Loucy (cell line): ENCODE measurements at regions not wholly inside any gene's neighbourhood (a gene's known extent, or its start where the extent isn't known, plus 50 kb on each side); places are given as distances from the start of the nearest gene placed in this dataset.

Source experiments
- H2AFZ ChIP-seq: fragments of 200-600 bp; sonication (generic); 2 replicates; pipeline ENCODE4 v1.6.0; 2016; ENCODE audit warnings: antibody characterized with exemption, mild to moderate bottlenecking, low read length, moderate library complexity
- H3F3A ChIP-seq: fragments of 200-600 bp; 2 replicates; pipeline ENCODE4 v1.6.0; 2016; ENCODE audit warnings: antibody characterized with exemption, low read depth, mild to moderate bottlenecking
- H3K27me3 ChIP-seq: fragments of 200-600 bp; sonication (generic); 2 replicates; pipeline ENCODE4 v1.6.1; 2014; ENCODE audit warnings: low read length, mild to moderate bottlenecking; ENCODE audit not compliant: insufficient read depth, poor library complexity, severe bottlenecking
- H3K36me3 ChIP-seq: fragments of 200-600 bp; sonication (generic); 2 replicates; pipeline ENCODE4 v1.6.1; 2016; ENCODE audit warnings: low read length; ENCODE audit not compliant: insufficient read depth
- H3K4me1 ChIP-seq: fragments of 200-600 bp; sonication (generic); 2 replicates; pipeline ENCODE4 v1.5.1; 2014; ENCODE audit warnings: low read length, mild to moderate bottlenecking; ENCODE audit not compliant: insufficient read depth, poor library complexity, severe bottlenecking
- H3K4me2 ChIP-seq: fragments of 200-600 bp; sonication (generic); 2 replicates; pipeline ENCODE4 v1.6.0; 2014; ENCODE audit warnings: antibody characterized with exemption, low read length, low read depth, mild to moderate bottlenecking; ENCODE audit not compliant: poor library complexity, severe bottlenecking
- H3K4me3 ChIP-seq: fragments of 200-600 bp; sonication (generic); 2 replicates; pipeline ENCODE4 v1.5.1; 2014; ENCODE audit warnings: low read length, mild to moderate bottlenecking, mixed read lengths; ENCODE audit not compliant: poor library complexity, severe bottlenecking
- H3K79me2 ChIP-seq: fragments of 200-600 bp; sonication (generic); 2 replicates; pipeline ENCODE4 v1.6.1; 2014; ENCODE audit warnings: low read length; ENCODE audit not compliant: insufficient read depth
- H3K9ac ChIP-seq: fragments of 200-600 bp; sonication (generic); 2 replicates; pipeline ENCODE4 v1.6.0; 2014; ENCODE audit warnings: mild to moderate bottlenecking, low read depth, low read length, moderate library complexity; ENCODE audit not compliant: poor library complexity, severe bottlenecking
- H3K9me2 ChIP-seq: fragments of 200-600 bp; sonication (generic); replicated peaks from 2 replicates; pipeline ENCODE4 v1.6.1; 2016; ENCODE audit warnings: low read depth, low read length, mixed read lengths
- H3K9me3 ChIP-seq: fragments of 200-600 bp; sonication (generic); 2 replicates; pipeline ENCODE4 v1.6.1; 2014; ENCODE audit warnings: mild to moderate bottlenecking, antibody characterized with exemption, low read length, low read depth; ENCODE audit not compliant: insufficient read depth
- H4K20me1 ChIP-seq: fragments of 200-600 bp; sonication (generic); 2 replicates; pipeline ENCODE4 v1.6.0; 2014; ENCODE audit warnings: antibody characterized with exemption, low read length, mild to moderate bottlenecking; ENCODE audit not compliant: insufficient read depth, poor library complexity, severe bottlenecking
- EZH2phosphoT487 ChIP-seq: fragments of 200-600 bp; IDR thresholded peaks from 2 replicates; pipeline ENCODE4 v1.6.1; 2018; ENCODE audit warnings: antibody characterized with exemption, mild to moderate bottlenecking, moderate library complexity, borderline replicate concordance
- TF ChIP-seq, protein P1 (sequence below): fragments of 200-600 bp; sonication (generic); conservative IDR thresholded peaks from 2 replicates; pipeline ENCODE4 v1.5.1; 2014; ENCODE audit warnings: mild to moderate bottlenecking, antibody characterized with exemption, low read length

DNA sequence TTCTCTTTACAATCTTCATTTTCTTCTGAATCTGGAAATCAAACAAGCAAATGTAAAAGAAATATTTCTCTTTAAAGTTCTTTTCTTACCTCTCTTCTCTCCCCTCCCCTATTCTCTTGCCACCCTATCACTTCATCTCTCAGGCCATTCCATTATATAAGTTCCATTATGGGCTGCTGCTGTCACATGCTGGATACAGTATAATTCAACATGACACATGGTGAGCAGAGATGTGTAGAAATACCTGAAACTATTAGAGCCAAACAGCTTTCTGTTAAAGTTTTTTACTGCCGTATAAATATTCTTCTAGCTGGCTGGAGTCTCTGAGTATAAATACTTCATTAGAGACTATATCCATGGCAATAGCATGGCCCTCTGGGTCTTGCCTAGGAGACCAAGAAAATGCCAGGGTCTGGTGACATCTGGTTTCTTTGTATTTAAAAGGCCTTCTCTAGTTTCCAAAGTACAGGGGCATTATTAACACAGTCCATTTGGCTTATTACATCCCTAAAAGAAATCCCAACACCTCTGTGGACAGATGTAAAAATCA lies 139.6 kb downstream of the TFAP2B start:
- no peak overlapping the region for H2AFZ ChIP-seq
- H3K4me3 ChIP-seq: no peak overlapping the region
- no peaks in the 10 kb centered on the region for H3K9me3 ChIP-seq
- H4K20me1 ChIP-seq: no peaks in the 10 kb centered on the region
- TF ChIP-seq, protein P1, sequence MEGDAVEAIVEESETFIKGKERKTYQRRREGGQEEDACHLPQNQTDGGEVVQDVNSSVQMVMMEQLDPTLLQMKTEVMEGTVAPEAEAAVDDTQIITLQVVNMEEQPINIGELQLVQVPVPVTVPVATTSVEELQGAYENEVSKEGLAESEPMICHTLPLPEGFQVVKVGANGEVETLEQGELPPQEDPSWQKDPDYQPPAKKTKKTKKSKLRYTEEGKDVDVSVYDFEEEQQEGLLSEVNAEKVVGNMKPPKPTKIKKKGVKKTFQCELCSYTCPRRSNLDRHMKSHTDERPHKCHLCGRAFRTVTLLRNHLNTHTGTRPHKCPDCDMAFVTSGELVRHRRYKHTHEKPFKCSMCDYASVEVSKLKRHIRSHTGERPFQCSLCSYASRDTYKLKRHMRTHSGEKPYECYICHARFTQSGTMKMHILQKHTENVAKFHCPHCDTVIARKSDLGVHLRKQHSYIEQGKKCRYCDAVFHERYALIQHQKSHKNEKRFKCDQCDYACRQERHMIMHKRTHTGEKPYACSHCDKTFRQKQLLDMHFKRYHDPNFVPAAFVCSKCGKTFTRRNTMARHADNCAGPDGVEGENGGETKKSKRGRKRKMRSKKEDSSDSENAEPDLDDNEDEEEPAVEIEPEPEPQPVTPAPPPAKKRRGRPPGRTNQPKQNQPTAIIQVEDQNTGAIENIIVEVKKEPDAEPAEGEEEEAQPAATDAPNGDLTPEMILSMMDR: no peak
- no peak for TF ChIP-seq EZH2phosphoT487
- H3K79me2 ChIP-seq: no peaks in the 10 kb centered on the region
- no peaks in the 10 kb centered on the region for H3K27me3 ChIP-seq
- H3F3A ChIP-seq: no peaks in the 10 kb centered on the region
- no peaks in the 10 kb centered on the region for H3K4me1 ChIP-seq
- no peak overlapping the region for H3K4me2 ChIP-seq
- no peaks in the 10 kb centered on the region for H3K36me3 ChIP-seq
- H3K9me2 ChIP-seq: no peaks in the 10 kb centered on the region
- H3K9ac ChIP-seq: no peak overlapping the region

DNA sequence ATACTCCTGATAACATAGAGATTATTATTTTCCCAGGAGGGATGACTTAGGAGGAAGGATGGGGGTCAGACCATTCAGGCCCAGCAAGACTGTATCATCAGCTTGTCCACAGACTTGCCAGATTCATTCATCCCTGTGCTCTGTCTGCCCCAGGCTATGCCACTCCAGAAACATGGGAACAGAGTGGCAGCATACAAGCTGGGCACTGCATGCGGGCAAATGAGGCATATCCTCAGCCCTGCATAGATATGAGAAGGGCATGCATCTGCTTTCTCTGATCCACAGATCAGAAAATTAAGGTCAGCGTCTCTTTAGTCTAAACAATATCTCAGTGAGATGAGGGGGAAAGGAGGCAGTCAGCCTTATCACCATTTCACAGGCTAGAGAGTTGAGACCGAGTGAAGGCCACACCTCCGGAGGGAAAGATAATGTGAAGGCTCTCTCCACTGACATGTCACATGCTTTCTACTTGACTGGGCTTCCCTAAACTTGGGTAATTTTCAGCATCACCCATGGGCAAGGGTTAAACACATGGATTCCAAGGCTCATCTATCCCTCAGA lies 140.5 kb downstream of the TFAP2B start:
- Histone ChIP-seq H3K9me2 (no peaks in the 10 kb centered on the region), H3K9me3 (no peaks in the 10 kb centered on the region), H3K4me3 (no peak overlapping the region), H3K79me2 (no peaks in the 10 kb centered on the region), H3K9ac (no peak overlapping the region), H3K36me3 (no peaks in the 10 kb centered on the region), H3F3A (no peaks in the 10 kb centered on the region), H3K4me2 (no peak overlapping the region), H3K27me3 (no peaks in the 10 kb centered on the region), H2AFZ (no peak overlapping the region), H3K4me1 (no peaks in the 10 kb centered on the region), H4K20me1 (no peaks in the 10 kb centered on the region)
- TF ChIP-seq EZH2phosphoT487: no peak
- TF ChIP-seq, protein P1: no peak

DNA sequence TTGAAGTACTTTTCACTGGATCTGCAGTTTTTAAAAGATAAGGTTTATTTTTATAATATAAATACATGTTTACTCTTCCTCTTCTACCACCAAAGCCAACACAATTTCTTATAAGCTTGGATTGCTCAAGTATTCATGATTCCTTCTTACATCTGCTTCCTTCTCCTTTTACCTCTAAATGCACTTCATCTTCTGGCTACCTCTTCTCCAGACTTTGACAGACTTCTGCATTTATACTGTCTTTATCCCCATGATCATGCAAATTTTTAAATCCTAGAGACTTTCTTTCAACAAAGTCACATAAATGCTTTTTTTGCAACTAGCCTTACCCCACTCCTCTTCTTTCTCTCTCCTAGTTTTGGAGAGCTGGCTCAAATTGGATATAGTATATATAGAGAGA lies 142.9 kb downstream of the TFAP2B start:
- Histone ChIP-seq H3K27me3 (no peaks in the 10 kb centered on the region), H3K4me3 (no peak overlapping the region), H3K4me2 (no peak overlapping the region), H3K9me2 (no peaks in the 10 kb centered on the region), H3K4me1 (no peaks in the 10 kb centered on the region), H3K79me2 (no peaks in the 10 kb centered on the region), H3K36me3 (no peaks in the 10 kb centered on the region), H4K20me1 (no peaks in the 10 kb centered on the region), H3K9me3 (no peaks in the 10 kb centered on the region), H3K9ac (no peak overlapping the region), H3F3A (no peaks in the 10 kb centered on the region), H2AFZ (no peak overlapping the region)
- no peak for TF ChIP-seq EZH2phosphoT487
- TF ChIP-seq, protein P1: no peak
